B cell (primary cell): ENCODE measurements at regions not wholly inside any gene's neighbourhood (a gene's known extent, or its start where the extent isn't known, plus 50 kb on each side); places are given as distances from the start of the nearest gene placed in this dataset.

ENCODE experiments used
- ATAC-seq: fragments of 200-7000 bp; cut with Tn5 transposase; one replicate; pipeline ENCODE4 v1.10.0; 2021; ENCODE audit warnings: low read depth, mild to moderate bottlenecking, moderate number of reproducible peaks, moderate library complexity
- CTCF ChIA-PET: fragments of 350-600 bp; sonication (Branson Sonifier 250); formaldehyde crosslinking; loops from one replicate; lab custom pipeline; 2021; ENCODE audit warnings: antibody characterized with exemption, inconsistent platforms; lab: Charles Lee
- POLR2A ChIA-PET: fragments of 350-600 bp; sonication (Branson Sonifier 250); formaldehyde crosslinking; loops from one replicate; lab custom pipeline; 2021; ENCODE audit warnings: antibody characterized with exemption; lab: Charles Lee
- DNase-seq: peaks from one replicate; pipeline ENCODE4 v3.0.0; 2013
- H2AFZ ChIP-seq: 2 replicates; pipeline ENCODE4 v1.6.1; 2012; ENCODE audit warnings: mild to moderate bottlenecking, low read depth, low read length; ENCODE audit not compliant: insufficient read depth, poor library complexity, severe bottlenecking
- H3K27ac ChIP-seq, 2 donors: 1 replicate in 1 of 2; 2 replicates in 1 of 2; pipeline ENCODE4 v1.5.1; 2012 to 2013; ENCODE audit warnings: low read length in 2 of 2, mild to moderate bottlenecking in 2 of 2, moderate library complexity in 1 of 2
- H3K27me3 ChIP-seq, 4 experiments: fragments of 200-600 bp in 1 of 4; sonication (generic) in 1 of 4; replicated peaks in 1 of 4; 1 replicate in 2 of 4; 2 replicates in 2 of 4; pipeline versions ENCODE4 v1.6.1 to v1.7.0; 2013 to 2016; ENCODE audit warnings: low read length in 3 of 4, mild to moderate bottlenecking in 2 of 4, mixed read lengths in 1 of 4, moderate library complexity in 1 of 4; ENCODE audit not compliant: insufficient read depth in 4 of 4, control insufficient read depth in 3 of 4; ENCODE audit errors: control extremely low read depth in 1 of 4
- H3K36me3 ChIP-seq, 2 experiments: replicated peaks in 1 of 2; 1 replicate in 1 of 2; 2 replicates in 1 of 2; pipeline versions ENCODE4 v1.6.1 to v1.7.1; 2013; ENCODE audit warnings: low read length in 1 of 2; ENCODE audit not compliant: insufficient read depth in 2 of 2, control insufficient read depth in 1 of 2; ENCODE audit errors: control extremely low read depth in 1 of 2, extremely low read depth in 1 of 2
- H3K4me1 ChIP-seq, 2 donors: fragments of 200-600 bp in 1 of 2; sonication (generic) in 1 of 2; 1 replicate in 1 of 2; 2 replicates in 1 of 2; pipeline versions ENCODE4 v1.5.1 to v1.6.1; 2013 to 2017; ENCODE audit warnings: low read length in 2 of 2; ENCODE audit not compliant: control insufficient read depth in 2 of 2, insufficient read depth in 2 of 2
- H3K4me2 ChIP-seq: replicated peaks from 2 replicates; pipeline ENCODE3; 2012; ENCODE audit warnings: mild to moderate bottlenecking, low read depth, low read length; ENCODE audit not compliant: poor library complexity, severe bottlenecking
- H3K4me3 ChIP-seq, 5 experiments: fragments of 200-600 bp in 1 of 5; sonication (generic) in 1 of 5; 1 replicate in 3 of 5; 2 replicates in 2 of 5; pipeline versions ENCODE4 v1.5.1 to v1.7.0; 2011 to 2016; ENCODE audit warnings: low read length in 4 of 5, mild to moderate bottlenecking in 4 of 5, low read depth in 2 of 5, control low read depth in 1 of 5, moderate library complexity in 1 of 5; ENCODE audit not compliant: insufficient read depth in 1 of 5; ENCODE audit errors: control extremely low read depth in 1 of 5, extremely low read depth in 1 of 5
- H3K79me2 ChIP-seq: fragments of 200-600 bp; sonication (generic); one replicate; pipeline ENCODE4 v1.6.0; 2016; ENCODE audit warnings: low read length; ENCODE audit not compliant: control insufficient read depth, insufficient read depth
- H3K9ac ChIP-seq: fragments of 200-600 bp; sonication (generic); 2 replicates; pipeline ENCODE4 v1.6.1; 2017; ENCODE audit warnings: mild to moderate bottlenecking, low read length, moderate library complexity
- H3K9me3 ChIP-seq, 3 donors: one replicate each; pipeline versions ENCODE4 v1.6.1 to v1.7.1; 2013; ENCODE audit warnings: low read length in 2 of 3; ENCODE audit not compliant: control insufficient read depth in 2 of 3, insufficient read depth in 1 of 3; ENCODE audit errors: control extremely low read depth in 1 of 3
- H4K20me1 ChIP-seq: 2 replicates; pipeline ENCODE4 v1.6.0; 2012; ENCODE audit warnings: mild to moderate bottlenecking, low read length; ENCODE audit not compliant: insufficient read depth, control insufficient read depth, poor library complexity, severe bottlenecking
- H3K27ac Mint-ChIP-seq: one replicate; pipeline ENCODE4 v1.8.0; 2021; ENCODE audit warnings: mixed read lengths
- H3K27me3 Mint-ChIP-seq: one replicate; pipeline ENCODE4 v1.8.0; 2021; ENCODE audit warnings: mixed read lengths
- H3K4me1 Mint-ChIP-seq: one replicate; pipeline ENCODE4 v1.8.0; 2021; ENCODE audit warnings: mixed read lengths
- H3K4me3 Mint-ChIP-seq: one replicate; pipeline ENCODE4 v1.8.0; 2021; ENCODE audit warnings: mixed read lengths
- H3K9me3 Mint-ChIP-seq: one replicate; pipeline ENCODE4 v1.8.0; 2022; ENCODE audit warnings: mixed read lengths; ENCODE audit not compliant: insufficient read depth
- CTCF ChIP-seq: fragments of 200-600 bp; IDR thresholded peaks from one replicate; pipeline ENCODE4 v1.8.0; 2022; ENCODE audit warnings: antibody characterized with exemption, mild to moderate bottlenecking
- EZH2 ChIP-seq: IDR thresholded peaks from 2 replicates; pipeline ENCODE4 v1.6.1; 2012; ENCODE audit warnings: borderline replicate concordance, low read depth, mild to moderate bottlenecking, moderate library complexity, low read length; ENCODE audit not compliant: insufficient read depth, poor library complexity, severe bottlenecking
- WGBS: methylation state at CpG from one replicate; pipeline ENCODE4 v1.1.5; 2013; ENCODE audit warnings: missing lambda C conversion rate; ENCODE audit not compliant: insufficient coverage; 5-methylcytosine and 5-hydroxymethylcytosine counted together
- intact Hi-C: fragments of 100-400 bp; cut with micrococcal nuclease; formaldehyde crosslinking; loops from one replicate; pipeline ENCODE4 v1.10.0; 2022

GRCh38 chr1:4172644-4173599 lies 272.9 kb upstream of the C1orf174 start:
- Histone ChIP-seq H3K9me3 (no peaks in the 10 kb centered on the region), H3K4me3 (no peak overlapping the region), H3K79me2 (no peaks in the 10 kb centered on the region), H3K27me3 (peaks cover 0 to 2% (median 0%) of the 10 kb centered on the region in 4 experiments), H3K27ac (no peak overlapping the region), H3K4me2 (no peak overlapping the region), H3K4me1 (no peaks in the 10 kb centered on the region), H4K20me1 (no peaks in the 10 kb centered on the region), H3K9ac (no peak overlapping the region), H2AFZ (no peak overlapping the region), H3K36me3 (no peaks in the 10 kb centered on the region)
- Mint-ChIP-seq H3K4me1 (peaks cover 2% of the 10 kb centered on the region), H3K27ac (no peak overlapping the region), H3K27me3 (peaks cover 21% of the 10 kb centered on the region), H3K4me3 (no peak overlapping the region), H3K9me3 (no peaks in the 10 kb centered on the region)
- WGBS: 70% methylated on average over 16 of the region's 16 CpGs
- intact Hi-C loops: no loop called here
- ATAC-seq: no peak
- ChIA-PET CTCF (no interaction called here), POLR2A (interaction anchor here (0.6 kb wide), 1 partner anchor 121 kb away, joined by 3 read pairs; no protein-coding TSS in a partner anchor)
- TF ChIP-seq EZH2: no peak
- no peak for TF ChIP-seq CTCF
- no peak for DNase-seq

DNA sequence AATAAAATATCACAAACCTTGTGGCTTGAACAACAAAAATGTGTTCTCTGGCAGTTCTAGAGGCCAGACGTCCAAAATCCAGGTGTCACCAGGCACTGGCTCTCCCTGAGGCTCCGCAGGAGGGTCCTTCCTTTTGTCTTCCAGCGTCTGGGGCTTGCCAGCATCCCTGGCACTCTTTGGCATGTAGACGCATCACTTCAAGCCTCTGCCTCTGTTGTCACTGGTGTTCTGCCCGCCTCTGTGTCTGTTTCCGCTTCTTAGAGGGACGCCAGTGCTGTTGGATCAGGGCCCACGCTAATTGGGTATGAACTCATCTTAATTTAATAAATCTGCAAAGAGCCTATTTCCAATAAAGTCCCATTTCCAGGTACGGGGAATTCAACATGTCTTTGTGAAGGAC lies 273.7 kb upstream of the C1orf174 start:
- no peak overlapping the region for H3K9ac ChIP-seq
- H2AFZ ChIP-seq: no peak overlapping the region
- no peaks in the 10 kb centered on the region for H3K27me3 ChIP-seq
- ChIA-PET CTCF (no interaction called here), POLR2A (no interaction called here)
- ATAC-seq (no peak), DNase-seq (no peak)
- Mint-ChIP-seq H3K9me3 (no peaks in the 10 kb centered on the region), H3K4me1 (peaks cover 2% of the 10 kb centered on the region), H3K27ac (no peak overlapping the region), H3K27me3 (peaks cover 21% of the 10 kb centered on the region), H3K4me3 (no peak overlapping the region)
- peaks cover 0 to 2% (median 0%) of the 10 kb centered on the region in 3 donors for H3K9me3 ChIP-seq
- 76% methylated on average over 6 of the region's 9 CpGs for WGBS
- H3K79me2 ChIP-seq: no peaks in the 10 kb centered on the region
- no peaks in the 10 kb centered on the region for H4K20me1 ChIP-seq
- intact Hi-C loops: no loop called here
- no peaks in the 10 kb centered on the region for H3K36me3 ChIP-seq
- TF ChIP-seq CTCF: no peak
- no peak for TF ChIP-seq EZH2
- H3K4me3 ChIP-seq: no peak overlapping the region
- H3K4me1 ChIP-seq: no peaks in the 10 kb centered on the region
- no peak overlapping the region for H3K27ac ChIP-seq
- no peak overlapping the region for H3K4me2 ChIP-seq
